ENCODE measurements at regions not wholly inside any gene's neighbourhood (a gene's known extent, or its start where the extent isn't known, plus 50 kb on each side); places are given as distances from the start of the nearest gene placed in this dataset.

DNA sequence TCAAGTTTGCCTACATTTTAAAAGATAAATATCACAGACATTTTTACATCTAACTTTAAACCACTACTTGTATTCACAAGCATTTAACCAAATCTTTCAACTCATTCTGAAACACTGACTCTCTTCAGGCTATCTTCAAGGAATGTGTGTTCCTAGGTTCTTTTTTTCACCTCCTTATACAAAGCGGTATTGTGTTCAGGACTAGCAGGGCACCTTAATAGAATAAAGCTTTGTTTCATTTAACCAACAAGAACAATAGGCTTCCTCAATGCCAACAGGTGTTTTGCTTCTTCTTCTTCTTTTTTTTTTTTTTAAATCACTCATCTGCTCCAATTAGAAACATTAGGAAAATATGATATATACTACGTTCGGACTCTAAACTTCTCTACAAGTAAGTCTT, 212.9 kb upstream of the SEMA3E start:
- TF ChIP-seq, protein P1, sequence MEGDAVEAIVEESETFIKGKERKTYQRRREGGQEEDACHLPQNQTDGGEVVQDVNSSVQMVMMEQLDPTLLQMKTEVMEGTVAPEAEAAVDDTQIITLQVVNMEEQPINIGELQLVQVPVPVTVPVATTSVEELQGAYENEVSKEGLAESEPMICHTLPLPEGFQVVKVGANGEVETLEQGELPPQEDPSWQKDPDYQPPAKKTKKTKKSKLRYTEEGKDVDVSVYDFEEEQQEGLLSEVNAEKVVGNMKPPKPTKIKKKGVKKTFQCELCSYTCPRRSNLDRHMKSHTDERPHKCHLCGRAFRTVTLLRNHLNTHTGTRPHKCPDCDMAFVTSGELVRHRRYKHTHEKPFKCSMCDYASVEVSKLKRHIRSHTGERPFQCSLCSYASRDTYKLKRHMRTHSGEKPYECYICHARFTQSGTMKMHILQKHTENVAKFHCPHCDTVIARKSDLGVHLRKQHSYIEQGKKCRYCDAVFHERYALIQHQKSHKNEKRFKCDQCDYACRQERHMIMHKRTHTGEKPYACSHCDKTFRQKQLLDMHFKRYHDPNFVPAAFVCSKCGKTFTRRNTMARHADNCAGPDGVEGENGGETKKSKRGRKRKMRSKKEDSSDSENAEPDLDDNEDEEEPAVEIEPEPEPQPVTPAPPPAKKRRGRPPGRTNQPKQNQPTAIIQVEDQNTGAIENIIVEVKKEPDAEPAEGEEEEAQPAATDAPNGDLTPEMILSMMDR (IDR thresholded peaks at IDR 0.05) = no peak
- no peak for TF ChIP-seq POLR2A (IDR thresholded peaks at IDR 0.05)

Data from lower leg skin (tissue), 3 donors.